MM.1S (cell line): ENCODE measurements at regions not wholly inside any gene's neighbourhood (a gene's known extent, or its start where the extent isn't known, plus 50 kb on each side); places are given as distances from the start of the nearest gene placed in this dataset.

Experiments used
- DNase-seq: peaks from one replicate; pipeline ENCODE4 v3.0.0-alpha.2; 2015
- H2AFZ ChIP-seq: fragments of 300-600 bp; sonication (generic); 2 replicates; pipeline ENCODE4 v1.6.0; 2016; ENCODE audit warnings: antibody characterized with exemption, low read length
- H3F3A ChIP-seq: fragments of 300-600 bp; sonication (generic); 2 replicates; pipeline ENCODE4 v1.6.1; 2016; ENCODE audit warnings: mild to moderate bottlenecking, antibody characterized with exemption, low read length, moderate library complexity, mixed read lengths; ENCODE audit not compliant: insufficient read depth
- H3K27ac ChIP-seq: fragments of 300-600 bp; sonication (generic); 2 replicates; pipeline ENCODE4 v1.5.1; 2016; ENCODE audit warnings: mild to moderate bottlenecking, low read length
- H3K27me3 ChIP-seq: fragments of 300-600 bp; sonication (generic); replicated peaks from 2 replicates; pipeline ENCODE4 v1.6.0; 2016; ENCODE audit warnings: low read length; ENCODE audit not compliant: insufficient read depth
- H3K36me3 ChIP-seq: fragments of 300-600 bp; sonication (generic); replicated peaks from 2 replicates; pipeline ENCODE4 v1.6.1; 2016; ENCODE audit warnings: mild to moderate bottlenecking, low read length, mixed read lengths; ENCODE audit not compliant: insufficient read depth
- H3K4me1 ChIP-seq: fragments of 300-600 bp; sonication (generic); 2 replicates; pipeline ENCODE4 v1.6.1; 2016; ENCODE audit warnings: low read length, mixed read lengths
- H3K4me2 ChIP-seq: fragments of 300-600 bp; sonication (generic); 2 replicates; pipeline ENCODE4 v1.6.0; 2016; ENCODE audit warnings: low read depth, low read length
- H3K4me3 ChIP-seq: fragments of 300-600 bp; sonication (generic); 2 replicates; pipeline ENCODE4 v1.5.1; 2016; ENCODE audit warnings: low read length, mixed read lengths
- H3K79me2 ChIP-seq: fragments of 300-600 bp; sonication (generic); 2 replicates; pipeline ENCODE4 v1.6.1; 2016; ENCODE audit warnings: mixed run types, low read length, mixed read lengths
- H3K9ac ChIP-seq: fragments of 300-600 bp; sonication (generic); 2 replicates; pipeline ENCODE4 v1.6.1; 2016; ENCODE audit warnings: low read length, mixed read lengths
- H3K9me2 ChIP-seq: fragments of 300-600 bp; sonication (generic); replicated peaks from 2 replicates; pipeline ENCODE4 v1.6.1; 2016; ENCODE audit warnings: mild to moderate bottlenecking, low read length, mixed read lengths; ENCODE audit not compliant: insufficient read depth
- H3K9me3 ChIP-seq: fragments of 300-600 bp; sonication (generic); replicated peaks from 2 replicates; pipeline ENCODE4 v1.6.1; 2016; ENCODE audit warnings: mild to moderate bottlenecking, low read length, mixed read lengths; ENCODE audit not compliant: insufficient read depth
- H4K20me1 ChIP-seq: fragments of 300-600 bp; sonication (generic); 2 replicates; pipeline ENCODE4 v1.6.1; 2016; ENCODE audit warnings: mild to moderate bottlenecking, low read length, moderate library complexity, mixed read lengths; ENCODE audit not compliant: insufficient read depth
- EZH2 ChIP-seq: fragments of 300-600 bp; sonication (generic); optimal IDR thresholded peaks from 2 replicates; pipeline ENCODE3; 2017; ENCODE audit warnings: low read depth, mild to moderate bottlenecking, antibody characterized with exemption, low read length, mixed read lengths
- EZH2phosphoT487 ChIP-seq: fragments of 300-600 bp; sonication (generic); IDR thresholded peaks from 2 replicates; pipeline ENCODE4 v1.6.1; 2018; ENCODE audit warnings: antibody characterized with exemption, low read length
- TF ChIP-seq, protein P1 (sequence below): fragments of 300-600 bp; sonication (generic); IDR thresholded peaks from 2 replicates; pipeline ENCODE4 v1.5.1; 2016; ENCODE audit warnings: antibody characterized with exemption, low read length, mixed read lengths

GRCh38 chr14:32023540-32023939 lies 53.6 kb upstream of the ARHGAP5 start:
- Histone ChIP-seq H3K4me2 (no peak overlapping the region), H3K9ac (no peak overlapping the region), H4K20me1 (no peaks in the 10 kb centered on the region)

GRCh38 chr14:32027255-32027939 lies 49.7 kb upstream of the ARHGAP5 start:
- Histone ChIP-seq H3K36me3 (no peaks in the 10 kb centered on the region), H3K9ac (no peak overlapping the region), H3K9me2 (no peaks in the 10 kb centered on the region), H3F3A (no peaks in the 10 kb centered on the region), H4K20me1 (no peaks in the 10 kb centered on the region), H3K4me2 (no peak overlapping the region), H3K9me3 (no peaks in the 10 kb centered on the region), H3K4me3 (no peak overlapping the region), H3K27me3 (no peaks in the 10 kb centered on the region), H2AFZ (no peak overlapping the region), H3K4me1 (no peaks in the 10 kb centered on the region), H3K27ac (no peak overlapping the region), H3K79me2 (no peaks in the 10 kb centered on the region)
- TF ChIP-seq EZH2, result no peak
- TF ChIP-seq EZH2phosphoT487, result no peak
- TF ChIP-seq, protein P1, sequence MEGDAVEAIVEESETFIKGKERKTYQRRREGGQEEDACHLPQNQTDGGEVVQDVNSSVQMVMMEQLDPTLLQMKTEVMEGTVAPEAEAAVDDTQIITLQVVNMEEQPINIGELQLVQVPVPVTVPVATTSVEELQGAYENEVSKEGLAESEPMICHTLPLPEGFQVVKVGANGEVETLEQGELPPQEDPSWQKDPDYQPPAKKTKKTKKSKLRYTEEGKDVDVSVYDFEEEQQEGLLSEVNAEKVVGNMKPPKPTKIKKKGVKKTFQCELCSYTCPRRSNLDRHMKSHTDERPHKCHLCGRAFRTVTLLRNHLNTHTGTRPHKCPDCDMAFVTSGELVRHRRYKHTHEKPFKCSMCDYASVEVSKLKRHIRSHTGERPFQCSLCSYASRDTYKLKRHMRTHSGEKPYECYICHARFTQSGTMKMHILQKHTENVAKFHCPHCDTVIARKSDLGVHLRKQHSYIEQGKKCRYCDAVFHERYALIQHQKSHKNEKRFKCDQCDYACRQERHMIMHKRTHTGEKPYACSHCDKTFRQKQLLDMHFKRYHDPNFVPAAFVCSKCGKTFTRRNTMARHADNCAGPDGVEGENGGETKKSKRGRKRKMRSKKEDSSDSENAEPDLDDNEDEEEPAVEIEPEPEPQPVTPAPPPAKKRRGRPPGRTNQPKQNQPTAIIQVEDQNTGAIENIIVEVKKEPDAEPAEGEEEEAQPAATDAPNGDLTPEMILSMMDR, result no peak
- DNase-seq, result no peak

More at GRCh38 chr14:32023540-32023939, 53.6 kb upstream of the ARHGAP5 start:
- H3K4me3 ChIP-seq, result no peak overlapping the region
- no peaks in the 10 kb centered on the region for H3K27me3 ChIP-seq
- no peaks in the 10 kb centered on the region for H3K79me2 ChIP-seq
- no peaks in the 10 kb centered on the region for H3K4me1 ChIP-seq
- TF ChIP-seq EZH2phosphoT487 (no peak), EZH2 (no peak)
- TF ChIP-seq, protein P1, result no peak
- no peaks in the 10 kb centered on the region for H3K9me3 ChIP-seq
- no peaks in the 10 kb centered on the region for H3K9me2 ChIP-seq
- no peaks in the 10 kb centered on the region for H3K36me3 ChIP-seq
- no peak for DNase-seq
- H3K27ac ChIP-seq, result no peak overlapping the region
- no peak overlapping the region for H2AFZ ChIP-seq
- no peaks in the 10 kb centered on the region for H3F3A ChIP-seq
